ENCODE measurements at regions not wholly inside any gene's neighbourhood (a gene's known extent, or its start where the extent isn't known, plus 50 kb on each side); places are given as distances from the start of the nearest gene placed in this dataset.

GRCh38 chr12:71063087-71063486 lies 94.7 kb downstream of the TSPAN8 start:
- TF ChIP-seq CTCF (IDR thresholded peaks at IDR 0.05) (no peak), EZH2 (IDR thresholded peaks at IDR 0.05; ENCODE audit: borderline replicate concordance, insufficient read depth, low read depth, low read length, poor library complexity, severe bottlenecking) (no peak)
